ENCODE measurements at regions not wholly inside any gene's neighbourhood (a gene's known extent, or its start where the extent isn't known, plus 50 kb on each side); places are given as distances from the start of the nearest gene placed in this dataset.

DNA sequence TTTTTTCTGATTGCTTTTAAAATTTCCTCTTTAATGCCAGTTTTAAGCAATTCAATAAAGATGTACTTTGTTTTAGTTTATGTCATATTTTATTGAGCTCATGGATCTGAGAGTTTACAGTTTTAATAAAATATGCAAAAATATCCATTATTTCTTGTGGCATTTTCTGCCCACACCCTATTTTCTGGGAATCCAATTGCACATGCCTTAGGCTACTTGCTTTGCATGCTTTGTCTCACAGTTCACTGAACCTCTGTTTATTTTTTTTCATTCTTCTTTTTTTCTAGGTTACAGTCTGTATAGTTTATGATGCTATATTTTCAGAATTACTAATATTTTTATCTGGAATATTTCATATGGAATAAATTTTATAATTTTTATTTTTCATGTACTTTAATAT is 1258.0 kb downstream of the FSCB start:
- TF ChIP-seq, protein P1, sequence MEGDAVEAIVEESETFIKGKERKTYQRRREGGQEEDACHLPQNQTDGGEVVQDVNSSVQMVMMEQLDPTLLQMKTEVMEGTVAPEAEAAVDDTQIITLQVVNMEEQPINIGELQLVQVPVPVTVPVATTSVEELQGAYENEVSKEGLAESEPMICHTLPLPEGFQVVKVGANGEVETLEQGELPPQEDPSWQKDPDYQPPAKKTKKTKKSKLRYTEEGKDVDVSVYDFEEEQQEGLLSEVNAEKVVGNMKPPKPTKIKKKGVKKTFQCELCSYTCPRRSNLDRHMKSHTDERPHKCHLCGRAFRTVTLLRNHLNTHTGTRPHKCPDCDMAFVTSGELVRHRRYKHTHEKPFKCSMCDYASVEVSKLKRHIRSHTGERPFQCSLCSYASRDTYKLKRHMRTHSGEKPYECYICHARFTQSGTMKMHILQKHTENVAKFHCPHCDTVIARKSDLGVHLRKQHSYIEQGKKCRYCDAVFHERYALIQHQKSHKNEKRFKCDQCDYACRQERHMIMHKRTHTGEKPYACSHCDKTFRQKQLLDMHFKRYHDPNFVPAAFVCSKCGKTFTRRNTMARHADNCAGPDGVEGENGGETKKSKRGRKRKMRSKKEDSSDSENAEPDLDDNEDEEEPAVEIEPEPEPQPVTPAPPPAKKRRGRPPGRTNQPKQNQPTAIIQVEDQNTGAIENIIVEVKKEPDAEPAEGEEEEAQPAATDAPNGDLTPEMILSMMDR (IDR thresholded peaks at IDR 0.05; ENCODE audit: extremely low read depth, missing control alignments), result no peak
- DNase-seq (ENCODE audit: low spot score), result no peak

DNA sequence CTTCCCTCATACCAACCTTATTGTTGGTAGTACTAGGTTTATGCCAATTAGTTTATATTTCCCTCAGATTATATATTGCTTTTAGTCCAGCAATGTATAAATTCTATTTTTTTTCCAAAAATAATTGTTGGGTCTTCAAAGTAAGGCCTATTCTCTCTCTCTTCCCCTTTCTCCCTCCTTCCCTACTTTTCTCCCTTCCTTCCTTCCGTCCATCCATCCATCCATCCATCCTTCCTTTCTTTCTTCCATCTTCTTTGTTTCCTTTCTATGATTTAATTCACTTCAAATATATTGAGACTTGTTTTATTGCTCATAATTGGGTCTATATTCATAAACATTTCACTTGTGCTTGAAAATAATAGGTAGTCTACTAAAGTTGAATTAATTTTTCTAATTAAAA is 1259.2 kb downstream of the FSCB start:
- TF ChIP-seq, protein P1 (IDR thresholded peaks at IDR 0.05; ENCODE audit: extremely low read depth, missing control alignments), result no peak

DNA sequence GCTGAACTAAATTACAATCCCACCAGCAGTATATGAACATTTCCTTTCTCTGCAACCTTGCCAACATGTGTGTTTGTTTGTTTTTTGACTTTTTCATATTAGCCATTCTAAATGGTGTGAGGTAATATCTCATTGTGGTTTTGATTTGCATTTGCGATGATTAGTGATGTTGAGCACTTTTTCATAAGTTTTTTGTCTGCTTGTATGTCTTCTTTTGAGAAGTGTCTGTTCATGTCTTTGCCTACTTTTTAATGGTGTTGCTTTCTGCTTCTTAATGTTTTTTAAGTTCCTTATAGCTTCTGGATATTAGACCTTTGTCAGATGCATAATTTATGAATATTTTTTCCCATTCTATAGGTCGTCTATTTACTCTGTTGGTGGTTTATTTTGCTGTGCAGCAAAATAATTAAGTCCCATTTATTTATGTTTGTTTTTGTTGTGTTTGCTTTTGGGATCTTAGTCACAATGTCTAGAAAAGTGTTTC is 1262.9 kb downstream of the FSCB start:
- no peak for DNase-seq (ENCODE audit: low spot score)
- TF ChIP-seq, protein P1 (IDR thresholded peaks at IDR 0.05; ENCODE audit: extremely low read depth, missing control alignments), result no peak

More for the DNA sequence above, 1259.2 kb downstream of the FSCB start:
- no peak for DNase-seq (ENCODE audit: low spot score)

DNA sequence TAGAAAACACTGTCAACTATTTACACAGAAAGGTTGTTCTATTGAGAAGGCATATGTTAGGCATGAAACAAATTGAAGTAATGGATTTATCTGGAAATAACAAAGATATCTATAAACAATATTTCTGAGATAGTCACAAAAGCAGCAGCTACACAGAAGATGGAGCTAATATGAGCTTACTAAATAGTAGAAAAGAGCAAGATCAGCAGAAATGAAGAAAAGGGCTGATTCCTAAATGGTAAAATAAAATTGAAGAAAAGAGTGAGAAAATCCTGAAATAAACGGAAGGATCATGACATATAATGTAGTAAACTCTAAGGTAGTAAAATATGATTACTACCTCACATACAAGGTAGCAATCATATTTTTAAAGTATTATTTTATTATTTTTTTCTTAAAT is 1263.9 kb downstream of the FSCB start:
- TF ChIP-seq, protein P1 (IDR thresholded peaks at IDR 0.05; ENCODE audit: extremely low read depth, missing control alignments), result no peak
- no peak for DNase-seq (ENCODE audit: low spot score)

DNA sequence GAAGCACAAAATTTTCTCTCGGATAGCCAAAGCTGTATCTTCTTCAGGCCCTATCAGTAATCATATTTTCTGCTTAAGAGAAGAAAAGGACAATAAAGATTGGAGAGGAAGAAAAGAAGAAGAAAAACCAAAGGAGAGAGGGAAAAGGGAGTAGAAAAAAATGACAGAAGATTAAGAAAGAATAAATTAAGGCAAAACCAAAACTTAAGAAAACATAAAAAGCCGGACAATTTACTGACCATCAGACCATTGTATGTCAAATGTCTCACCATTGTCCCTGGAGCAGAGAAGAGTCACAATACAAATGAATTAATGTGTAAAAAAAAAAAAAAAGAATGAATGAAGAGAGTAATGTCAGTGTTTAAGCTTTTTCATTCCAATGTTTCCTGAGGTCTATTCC is 1274.8 kb downstream of the FSCB start:
- TF ChIP-seq, protein P1 (IDR thresholded peaks at IDR 0.05; ENCODE audit: extremely low read depth, missing control alignments), result no peak
- DNase-seq (ENCODE audit: low spot score), result no peak

DNA sequence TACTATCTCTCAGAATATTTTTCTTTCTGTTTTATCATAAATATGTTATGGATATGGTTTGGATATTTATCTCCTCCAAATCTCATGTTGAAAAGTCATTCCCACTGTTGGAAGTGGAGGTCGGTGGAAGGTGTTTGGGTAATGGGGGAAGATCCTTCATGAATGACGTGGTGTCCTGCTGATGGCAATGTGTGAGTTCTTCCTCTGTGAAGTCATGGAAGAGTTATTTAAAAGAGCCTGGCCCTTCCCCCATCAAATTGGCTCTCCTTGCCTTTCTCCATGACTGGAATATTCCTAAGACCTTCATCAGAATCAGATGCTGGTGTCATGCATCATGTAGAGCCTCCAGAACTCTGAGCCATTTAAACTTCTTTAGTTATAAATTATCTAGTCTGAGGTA is 1291.6 kb downstream of the FSCB start:
- TF ChIP-seq, protein P1 (IDR thresholded peaks at IDR 0.05; ENCODE audit: extremely low read depth, missing control alignments), result no peak
- no peak for DNase-seq (ENCODE audit: low spot score)

DNA sequence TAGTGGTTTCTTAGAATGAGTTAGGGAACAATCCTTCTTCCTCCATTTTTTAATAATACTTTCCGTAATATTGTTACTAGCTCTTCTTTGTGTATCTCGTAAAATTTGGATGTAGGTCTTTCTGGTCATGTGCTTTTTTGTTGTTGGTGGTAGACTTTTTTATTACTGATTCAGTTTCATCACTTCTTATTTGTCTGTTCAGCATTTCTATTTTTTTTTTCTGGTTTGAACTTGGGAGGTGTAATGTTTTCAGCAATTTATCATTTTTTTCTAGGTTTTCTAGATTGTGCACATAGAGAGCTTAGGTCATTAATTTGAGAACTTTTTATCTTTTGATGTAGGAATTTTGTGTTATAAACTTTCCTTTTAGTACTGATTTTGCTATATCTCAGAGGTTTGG is 1299.9 kb downstream of the FSCB start:
- DNase-seq (ENCODE audit: low spot score), result no peak
- TF ChIP-seq, protein P1 (IDR thresholded peaks at IDR 0.05; ENCODE audit: extremely low read depth, missing control alignments), result no peak

All from GM20000 (cell line).